Stimulated activated CD8-positive, alpha-beta memory T cell treated with anti-CD3 and anti-CD28 coated beads, Interleukin-15, amount 100 ng/mL, for 4 hours (primary cell): ENCODE measurements at regions not wholly inside any gene's neighbourhood (a gene's known extent, or its start where the extent isn't known, plus 50 kb on each side); places are given as distances from the start of the nearest gene placed in this dataset.

ENCODE experiments used
- DNase-seq, 2 donors: peaks; one replicate each; pipeline ENCODE4 v3.0.0-alpha.2; 2020; ENCODE audit warnings: low read depth in 2 of 2

- DNase-seq, result no peak
Observed at GRCh38 chr2:42901076-42901640, 108.8 kb upstream of the HAAO start.

DNA sequence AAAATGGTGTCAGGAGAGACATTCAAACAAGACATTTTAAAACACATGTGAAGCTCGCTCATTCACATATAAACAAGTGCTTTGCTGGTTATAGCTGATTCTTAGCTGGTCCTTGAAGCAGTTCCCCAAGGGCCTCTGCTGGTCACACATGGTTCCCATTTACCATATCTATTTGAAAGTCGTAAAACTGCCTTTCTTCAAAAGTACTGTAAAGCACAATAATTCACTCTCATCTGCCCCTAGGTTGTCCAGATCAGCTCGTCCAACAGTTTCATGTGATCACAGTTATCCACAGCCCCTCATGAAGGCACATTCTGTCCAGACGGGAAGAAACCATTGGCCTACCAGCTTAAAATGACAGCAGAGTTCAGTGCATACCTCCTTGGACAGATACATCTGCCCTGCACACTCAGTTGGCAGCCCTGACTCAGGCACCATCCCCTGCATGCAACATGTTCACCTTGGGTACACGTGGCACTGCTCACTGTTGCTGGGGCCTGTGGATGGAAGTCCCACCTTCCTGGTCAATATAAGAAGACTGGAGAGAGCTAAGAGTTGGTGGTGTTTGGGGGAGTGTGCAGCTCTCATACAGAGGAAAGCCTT is 108.0 kb upstream of the HAAO start:
- no peak for DNase-seq

GRCh38 chr2:42897358-42897757 is 105.0 kb upstream of the HAAO start:
- DNase-seq, result no peak

- no peak for DNase-seq
Observed at GRCh38 chr2:42895791-42896135, 103.4 kb upstream of the HAAO start.

DNA sequence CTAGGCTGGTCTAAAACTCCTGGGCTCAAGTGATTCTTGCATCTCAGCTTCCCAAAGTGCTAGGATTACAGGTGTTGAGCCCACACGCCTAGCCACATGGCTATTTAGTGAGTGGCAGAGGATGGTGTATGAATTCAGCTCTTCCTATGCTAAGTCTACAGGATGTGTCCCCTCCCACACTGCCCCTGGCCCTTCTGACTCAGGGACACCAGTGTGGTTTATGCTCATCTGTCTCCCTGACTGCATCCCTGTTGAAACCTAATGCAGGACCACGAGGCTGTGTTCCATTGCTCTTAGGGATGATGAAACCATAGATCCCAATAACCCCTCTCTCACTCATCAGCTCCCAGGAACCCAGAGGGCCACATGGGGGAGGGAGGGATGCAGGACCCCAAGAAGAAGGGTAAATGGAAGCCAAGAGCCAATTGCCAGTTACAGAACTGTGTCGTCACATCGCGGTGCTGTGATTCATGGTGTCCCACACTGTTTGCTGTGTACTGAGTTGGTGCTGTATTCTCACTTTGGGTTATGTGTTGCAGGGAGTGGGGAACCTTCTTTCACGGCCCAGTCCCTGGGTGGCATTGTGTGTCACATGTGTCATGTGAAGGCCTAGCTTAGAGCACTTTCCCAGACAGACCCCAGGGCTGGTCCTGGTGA is 102.9 kb upstream of the HAAO start:
- DNase-seq, result no peak

GRCh38 chr2:42893047-42893758 is 100.8 kb upstream of the HAAO start:
- DNase-seq, result no peak

- no peak for DNase-seq
Observed at GRCh38 chr2:42890791-42891355, 98.5 kb upstream of the HAAO start.

DNA sequence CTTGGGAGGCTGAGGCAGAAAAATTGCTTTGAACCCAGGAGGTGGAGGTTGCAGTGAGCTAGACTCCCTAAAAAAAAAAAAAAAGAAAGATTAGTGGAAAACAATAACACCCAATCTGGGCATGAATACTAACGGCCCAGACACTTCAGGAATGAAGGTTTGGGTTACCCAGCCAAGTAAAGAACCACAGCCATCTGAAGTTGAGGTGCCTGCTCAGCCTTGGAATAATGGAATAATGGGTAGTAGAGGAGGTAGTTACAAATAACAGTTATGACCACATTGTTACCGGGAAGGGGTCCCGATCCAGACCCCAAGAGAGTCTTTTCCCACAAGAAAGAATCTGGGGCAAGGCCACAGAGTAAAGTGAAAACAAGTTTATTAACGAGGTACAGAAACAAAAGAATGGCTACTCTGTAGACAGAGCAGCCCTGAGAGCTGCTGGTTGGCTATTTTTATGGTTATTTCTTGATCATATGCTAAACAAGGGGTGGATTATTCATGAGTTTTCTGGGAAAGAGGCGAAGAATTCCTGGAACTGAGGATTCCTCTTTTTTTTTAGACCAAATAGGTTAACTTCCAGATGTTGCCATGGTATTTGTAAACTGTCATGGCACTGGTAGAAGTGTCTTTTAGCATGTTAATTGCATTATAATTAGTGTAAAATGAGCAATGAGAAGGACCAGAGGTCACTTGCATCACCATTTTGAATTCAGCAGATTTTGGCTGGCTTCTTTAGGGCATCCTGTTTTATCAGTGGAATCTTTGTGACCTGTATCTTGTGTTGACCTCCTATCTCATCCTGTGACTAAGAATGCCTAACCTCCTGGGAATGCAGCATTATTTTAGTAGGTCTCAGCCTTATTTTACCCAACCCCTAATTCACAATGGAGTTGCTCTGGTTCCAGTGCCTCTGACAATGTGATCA is 96.2 kb upstream of the HAAO start:
- DNase-seq, result no peak

- DNase-seq, result no peak
Observed at GRCh38 chr2:42886921-42887320, 94.5 kb upstream of the HAAO start.

- no peak for DNase-seq
Observed at GRCh38 chr2:42882756-42883155, 90.4 kb upstream of the HAAO start.

DNA sequence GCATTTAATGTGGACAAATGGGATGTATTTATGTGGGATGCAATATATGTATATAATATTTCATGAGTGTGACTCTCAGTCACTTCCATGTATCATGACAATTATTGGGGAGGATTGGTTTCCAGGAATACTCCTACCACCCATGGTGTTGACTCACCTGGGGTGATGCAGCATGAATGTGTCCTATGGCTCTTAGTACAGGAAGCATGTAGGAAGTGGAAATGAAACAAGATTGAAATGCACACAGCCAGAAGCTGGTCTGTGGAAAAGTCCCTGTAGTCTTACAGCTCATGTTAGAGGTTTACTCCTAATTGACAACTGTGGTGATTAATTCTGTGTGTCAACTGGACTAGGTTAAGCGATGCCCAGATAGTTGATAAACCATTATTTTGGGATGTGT is 89.3 kb upstream of the HAAO start:
- no peak for DNase-seq

DNA sequence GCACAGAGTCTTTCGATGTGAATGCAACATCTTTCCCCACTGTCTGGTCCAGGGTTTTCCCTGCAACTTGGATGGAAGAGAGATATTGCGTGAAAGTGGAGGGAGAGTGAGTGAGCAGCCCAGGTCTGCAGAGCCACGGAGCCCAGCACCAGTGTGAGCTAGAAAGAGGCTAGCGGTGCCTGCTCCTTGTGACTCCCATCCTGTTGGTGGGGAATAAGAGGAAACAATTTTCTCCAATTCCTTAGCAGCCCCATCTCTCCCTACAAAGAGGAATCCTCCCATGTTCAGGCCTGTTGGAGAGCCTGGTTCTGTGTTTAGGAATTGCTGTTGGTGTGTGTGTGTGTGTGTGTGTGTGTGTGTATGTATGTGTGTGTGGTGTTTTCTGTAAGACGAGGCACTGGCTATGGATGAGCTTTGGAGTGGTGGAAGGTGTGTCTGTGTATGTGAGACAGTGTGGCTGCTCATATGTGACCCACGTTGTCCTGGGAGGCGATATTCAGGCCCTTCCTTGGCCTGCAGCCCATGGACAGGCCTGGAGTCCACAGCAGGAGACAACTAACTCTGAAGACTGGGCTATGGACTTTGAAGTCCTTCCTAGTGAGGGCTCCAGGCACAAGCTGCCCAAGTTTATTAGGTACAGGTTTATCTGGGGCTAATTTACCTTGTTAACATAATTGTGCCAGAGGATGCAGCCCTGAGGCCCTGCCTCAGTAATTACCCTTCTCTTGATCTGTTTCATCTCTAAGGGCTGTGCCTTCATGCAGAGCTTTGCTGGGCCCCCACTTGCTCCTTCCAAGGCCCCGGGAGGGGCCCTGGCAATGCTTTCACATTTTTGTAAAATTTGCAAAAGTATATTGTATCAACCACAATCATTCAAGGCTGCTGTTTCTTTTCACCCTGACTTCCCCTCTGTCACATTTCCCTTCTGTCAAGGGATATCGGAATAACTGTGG is 88.6 kb upstream of the HAAO start:
- no peak for DNase-seq

GRCh38 chr2:42879913-42880737 is 87.7 kb upstream of the HAAO start:
- DNase-seq, result no peak

DNA sequence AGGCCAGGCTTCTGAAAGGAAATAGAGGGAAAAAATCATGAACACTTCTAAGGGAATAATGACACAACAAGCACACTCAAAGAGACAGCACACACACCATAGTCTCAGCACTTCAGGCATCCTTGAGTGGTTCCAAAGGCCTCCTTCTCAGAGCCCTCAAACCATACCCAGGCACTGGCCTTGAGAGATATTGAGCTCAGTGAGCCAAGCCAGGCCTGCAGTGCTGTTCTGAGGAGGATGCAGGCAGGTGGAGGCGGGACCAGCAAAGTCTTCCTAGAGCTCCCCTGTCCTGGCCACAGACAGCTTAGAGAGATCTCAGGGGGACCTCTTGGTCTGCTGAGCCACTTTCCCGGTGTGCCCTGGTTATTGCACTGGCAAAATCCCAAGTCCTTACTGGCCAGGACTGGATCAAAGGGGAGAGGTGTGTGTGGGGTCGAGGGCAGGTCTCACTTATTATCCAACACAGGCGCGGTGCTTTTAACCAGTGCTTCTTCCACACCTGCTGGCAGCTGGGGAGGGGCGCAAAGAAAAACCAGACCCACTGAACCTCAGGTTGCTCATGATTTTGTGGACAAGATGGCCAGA is 86.8 kb upstream of the HAAO start:
- no peak for DNase-seq

DNA sequence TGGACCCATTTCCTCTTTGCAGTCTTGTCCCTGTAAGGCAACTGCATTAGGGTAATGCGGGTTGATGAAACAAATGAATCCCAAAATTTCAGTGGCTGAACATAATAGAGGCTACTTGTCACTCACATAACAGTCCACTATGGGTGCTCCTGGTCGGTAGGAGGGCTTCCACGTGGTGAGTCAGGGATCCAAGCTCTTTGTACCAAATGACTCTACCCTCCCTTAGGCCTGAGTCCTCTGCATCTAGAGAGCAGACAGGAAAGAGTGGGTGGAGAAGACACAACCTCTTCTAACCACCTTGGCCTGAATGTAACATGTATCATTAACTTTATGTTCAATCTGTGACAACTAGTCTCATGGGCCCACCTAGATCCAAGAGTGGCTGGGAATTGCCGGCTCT is 86.2 kb upstream of the HAAO start:
- DNase-seq, result no peak

GRCh38 chr2:42877936-42878335 is 85.6 kb upstream of the HAAO start:
- DNase-seq, result no peak

GRCh38 chr2:42877511-42877910 is 85.1 kb upstream of the HAAO start:
- no peak for DNase-seq

DNA sequence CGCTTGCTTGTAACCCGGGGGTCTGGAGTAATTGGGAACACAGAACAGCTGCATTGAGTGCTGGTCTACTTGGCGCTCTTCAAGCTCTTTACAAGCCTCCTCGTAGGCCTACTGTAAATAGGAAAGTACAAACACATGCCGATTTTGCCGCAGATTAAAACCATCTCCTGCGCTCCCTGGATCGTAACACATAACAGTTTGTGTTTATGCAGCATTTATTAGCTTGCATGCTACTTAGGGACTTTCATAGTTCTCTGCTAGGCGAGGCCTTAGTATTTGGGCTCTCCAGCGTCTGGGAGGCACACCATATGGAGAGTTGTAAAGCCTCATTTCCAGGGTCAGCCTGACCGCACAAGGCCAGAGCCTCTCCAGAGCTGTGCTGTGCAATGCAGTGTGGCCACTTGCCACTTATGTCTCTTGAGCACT is 84.0 kb upstream of the HAAO start:
- no peak for DNase-seq

DNA sequence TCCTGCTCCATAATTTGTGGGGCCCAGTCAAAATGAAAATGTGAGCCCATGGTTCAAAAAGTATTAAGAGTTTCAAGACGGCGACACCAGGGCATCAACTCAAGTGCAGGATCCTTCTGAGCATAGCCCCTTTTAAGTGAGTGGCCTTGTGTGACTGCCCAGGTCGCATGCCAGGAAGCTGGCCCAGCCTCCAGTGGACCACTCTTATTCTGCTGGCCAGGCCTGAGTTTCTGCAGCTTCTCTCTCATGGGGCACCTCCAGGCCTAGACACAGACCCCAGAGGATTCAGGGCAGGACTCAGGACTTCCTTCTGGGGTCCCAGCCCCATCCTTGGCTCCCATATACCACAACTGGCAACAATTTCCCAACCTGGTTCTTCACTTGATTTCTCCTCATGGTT is 83.5 kb upstream of the HAAO start:
- DNase-seq, result no peak
